ENCODE measurements at regions not wholly inside any gene's neighbourhood (a gene's known extent, or its start where the extent isn't known, plus 50 kb on each side); places are given as distances from the start of the nearest gene placed in this dataset.

DNA sequence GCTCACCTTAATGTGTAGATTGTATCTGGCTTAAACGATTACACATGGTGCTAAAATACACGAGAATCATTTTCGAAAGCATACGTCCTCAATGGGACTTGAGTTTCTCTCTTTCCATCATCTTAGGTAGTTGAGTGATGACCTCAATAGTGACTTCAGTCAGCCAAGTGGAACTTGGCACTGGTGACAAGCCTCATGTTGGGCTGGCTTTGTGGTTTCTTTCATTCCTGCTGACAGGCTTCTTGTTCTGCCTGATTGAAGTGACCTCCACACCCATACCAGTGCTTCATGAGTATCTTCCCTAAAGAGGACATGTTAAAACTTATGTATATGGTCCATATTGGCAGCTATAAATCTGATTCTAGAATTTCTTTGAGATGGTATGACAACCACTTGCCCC lies 159.1 kb upstream of the WDR1 start:
- Histone ChIP-seq H3K4me1 (no peaks in the 10 kb centered on the region), H3K4me3 (no peak overlapping the region), H3K36me3 (no peaks in the 10 kb centered on the region), H3K27me3 (no peaks in the 10 kb centered on the region), H3K27ac (no peak overlapping the region), H3K9me3 (no peaks in the 10 kb centered on the region)
- TF ChIP-seq EP300 (IDR thresholded peaks at IDR 0.05): no peak
- 91% methylated on average over 4 of the region's 4 CpGs for WGBS
- no peak for DNase-seq (ENCODE audit: low spot score in 2 of 2)

DNA sequence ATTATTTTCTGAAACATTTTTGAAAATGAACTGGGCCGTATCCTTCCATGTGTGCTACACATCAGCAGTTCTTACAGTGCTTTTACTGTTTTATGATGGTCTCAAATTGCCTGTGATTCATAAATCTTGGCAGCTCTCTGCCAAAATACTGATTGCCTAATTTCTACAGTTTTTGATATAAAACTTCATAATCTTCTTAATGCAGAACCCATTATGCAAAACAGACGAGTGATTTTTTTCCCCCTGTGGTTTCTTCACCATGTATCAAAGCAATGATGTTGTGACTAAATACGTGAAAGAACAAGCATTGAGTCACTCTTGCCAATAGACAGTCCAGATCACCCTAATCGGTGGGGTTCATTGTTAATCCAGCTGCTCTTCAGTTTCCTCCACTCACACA lies 156.4 kb upstream of the WDR1 start:
- Histone ChIP-seq H3K27ac (no peak overlapping the region), H3K27me3 (no peaks in the 10 kb centered on the region), H3K36me3 (no peaks in the 10 kb centered on the region), H3K4me1 (no peaks in the 10 kb centered on the region), H3K4me3 (no peak overlapping the region), H3K9me3 (no peaks in the 10 kb centered on the region)
- TF ChIP-seq, protein P1, sequence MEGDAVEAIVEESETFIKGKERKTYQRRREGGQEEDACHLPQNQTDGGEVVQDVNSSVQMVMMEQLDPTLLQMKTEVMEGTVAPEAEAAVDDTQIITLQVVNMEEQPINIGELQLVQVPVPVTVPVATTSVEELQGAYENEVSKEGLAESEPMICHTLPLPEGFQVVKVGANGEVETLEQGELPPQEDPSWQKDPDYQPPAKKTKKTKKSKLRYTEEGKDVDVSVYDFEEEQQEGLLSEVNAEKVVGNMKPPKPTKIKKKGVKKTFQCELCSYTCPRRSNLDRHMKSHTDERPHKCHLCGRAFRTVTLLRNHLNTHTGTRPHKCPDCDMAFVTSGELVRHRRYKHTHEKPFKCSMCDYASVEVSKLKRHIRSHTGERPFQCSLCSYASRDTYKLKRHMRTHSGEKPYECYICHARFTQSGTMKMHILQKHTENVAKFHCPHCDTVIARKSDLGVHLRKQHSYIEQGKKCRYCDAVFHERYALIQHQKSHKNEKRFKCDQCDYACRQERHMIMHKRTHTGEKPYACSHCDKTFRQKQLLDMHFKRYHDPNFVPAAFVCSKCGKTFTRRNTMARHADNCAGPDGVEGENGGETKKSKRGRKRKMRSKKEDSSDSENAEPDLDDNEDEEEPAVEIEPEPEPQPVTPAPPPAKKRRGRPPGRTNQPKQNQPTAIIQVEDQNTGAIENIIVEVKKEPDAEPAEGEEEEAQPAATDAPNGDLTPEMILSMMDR (IDR thresholded peaks at IDR 0.05): no peak
- TF ChIP-seq POLR2A (IDR thresholded peaks at IDR 0.05) (no peak), POLR2AphosphoS5 (IDR thresholded peaks at IDR 0.05) (no peak), EP300 (IDR thresholded peaks at IDR 0.05) (no peak)
- no peak for DNase-seq (ENCODE audit: low spot score in 2 of 2)
- WGBS: 43% methylated on average over 4 of the region's 4 CpGs

DNA sequence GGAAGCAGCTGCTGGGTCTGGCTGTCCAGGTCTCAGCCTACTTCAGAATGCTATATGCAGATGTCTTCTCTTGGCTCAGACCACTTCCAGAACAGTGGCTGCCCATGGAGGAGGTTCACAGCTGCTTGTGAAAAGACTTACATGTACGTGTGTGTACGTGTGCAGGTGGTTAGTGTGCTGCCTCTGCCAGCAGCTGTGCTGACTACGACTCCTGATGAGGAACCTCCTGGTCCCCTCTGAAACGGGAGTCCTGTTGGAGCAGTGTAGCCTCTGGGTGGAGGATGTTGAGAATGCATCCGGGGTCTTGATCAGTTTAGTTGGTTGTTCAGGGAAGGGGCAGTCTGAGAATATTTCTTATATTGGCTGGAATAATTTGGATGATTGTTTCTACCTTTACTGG lies 155.9 kb upstream of the WDR1 start:
- WGBS: 69% methylated on average over 2 of the region's 5 CpGs
- Histone ChIP-seq H3K4me1 (no peaks in the 10 kb centered on the region), H3K27me3 (no peaks in the 10 kb centered on the region), H3K36me3 (no peaks in the 10 kb centered on the region), H3K27ac (no peak overlapping the region), H3K4me3 (no peak overlapping the region), H3K9me3 (no peaks in the 10 kb centered on the region)
- TF ChIP-seq POLR2AphosphoS5 (IDR thresholded peaks at IDR 0.05) (no peak), POLR2A (IDR thresholded peaks at IDR 0.05) (no peak), EP300 (IDR thresholded peaks at IDR 0.05) (no peak)
- TF ChIP-seq, protein P1 (IDR thresholded peaks at IDR 0.05): no peak
- no peak for DNase-seq (ENCODE audit: low spot score in 2 of 2)

DNA sequence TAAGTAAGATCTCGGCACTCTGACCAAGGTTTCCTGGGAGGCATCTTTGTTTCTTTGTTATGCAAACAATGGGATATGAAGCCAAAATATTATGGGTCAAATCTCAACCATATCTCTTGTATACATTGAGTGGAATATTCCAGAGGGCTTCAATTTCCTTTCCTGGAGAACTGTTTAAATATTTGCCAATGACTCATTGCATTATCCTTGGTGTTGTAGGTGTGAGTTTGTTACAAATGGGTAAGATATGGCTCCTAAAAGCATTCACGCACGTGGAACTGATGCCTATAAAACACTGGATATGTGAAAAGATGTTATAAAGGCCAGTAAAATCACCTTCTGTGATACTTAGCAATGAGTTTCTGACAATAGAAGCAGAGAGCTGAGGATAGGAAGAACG lies 150.5 kb upstream of the WDR1 start:
- H3K4me3 ChIP-seq: no peak overlapping the region
- 83% methylated on average over 4 of the region's 4 CpGs for WGBS
- no peaks in the 10 kb centered on the region for H3K27me3 ChIP-seq
- TF ChIP-seq, protein P1 (IDR thresholded peaks at IDR 0.05): no peak
- TF ChIP-seq POLR2A (IDR thresholded peaks at IDR 0.05) (no peak), EP300 (IDR thresholded peaks at IDR 0.05) (no peak), POLR2AphosphoS5 (IDR thresholded peaks at IDR 0.05) (no peak)
- DNase-seq (ENCODE audit: low spot score in 2 of 2): no peak
- no peaks in the 10 kb centered on the region for H3K36me3 ChIP-seq
- H3K4me1 ChIP-seq: no peaks in the 10 kb centered on the region
- no peaks in the 10 kb centered on the region for H3K9me3 ChIP-seq
- H3K27ac ChIP-seq: no peak overlapping the region

DNA sequence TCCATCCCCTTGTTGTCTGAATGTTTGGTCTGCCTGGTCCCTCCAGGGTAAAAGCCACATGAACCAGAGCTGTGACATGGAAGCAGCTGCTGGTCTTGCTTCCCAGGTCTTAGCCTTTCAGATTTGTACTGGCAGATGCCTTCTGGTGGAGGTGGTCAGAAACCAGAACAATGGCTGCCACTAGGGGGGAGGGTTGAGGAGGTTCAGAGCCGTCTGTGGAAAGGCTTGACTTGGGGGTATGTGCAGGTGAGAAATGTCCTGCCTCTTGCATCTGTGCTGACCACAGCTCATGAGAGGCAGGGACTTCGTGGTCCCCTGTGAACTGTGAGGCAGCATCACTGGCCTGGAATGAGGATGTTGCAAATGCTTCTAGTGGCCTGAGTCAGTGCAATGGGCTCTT lies 144.2 kb upstream of the WDR1 start:
- DNase-seq (ENCODE audit: low spot score in 2 of 2): no peak
- Histone ChIP-seq H3K27me3 (no peaks in the 10 kb centered on the region), H3K9me3 (no peaks in the 10 kb centered on the region), H3K27ac (no peak overlapping the region), H3K4me3 (no peak overlapping the region), H3K4me1 (no peaks in the 10 kb centered on the region), H3K36me3 (no peaks in the 10 kb centered on the region)
- TF ChIP-seq POLR2AphosphoS5 (IDR thresholded peaks at IDR 0.05) (no peak), POLR2A (IDR thresholded peaks at IDR 0.05) (no peak), EP300 (IDR thresholded peaks at IDR 0.05) (no peak)
- TF ChIP-seq, protein P1 (IDR thresholded peaks at IDR 0.05): no peak
- 57% methylated on average over 2 of the region's 2 CpGs for WGBS

DNA sequence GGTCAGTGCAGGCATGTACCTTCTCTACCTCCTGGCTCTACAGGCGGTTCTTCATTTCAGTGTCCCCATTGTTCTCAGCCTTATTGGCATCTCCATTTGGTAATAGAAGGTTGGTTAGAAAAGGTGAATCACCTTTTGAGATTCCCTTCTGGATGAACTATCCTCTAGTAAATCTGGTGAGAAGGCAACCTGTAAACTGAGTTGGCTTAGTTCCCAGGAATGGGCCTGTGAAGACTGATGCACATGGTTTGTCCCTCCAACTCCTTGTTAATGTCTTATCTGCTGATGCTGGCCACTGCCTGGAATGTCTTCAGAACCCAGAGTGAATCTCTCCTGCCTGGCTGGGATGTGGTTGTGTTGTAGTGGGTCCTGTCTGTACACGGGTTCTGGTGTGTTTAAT lies 143.4 kb upstream of the WDR1 start:
- Histone ChIP-seq H3K27ac (no peak overlapping the region), H3K9me3 (no peaks in the 10 kb centered on the region), H3K27me3 (no peaks in the 10 kb centered on the region), H3K36me3 (no peaks in the 10 kb centered on the region), H3K4me1 (no peaks in the 10 kb centered on the region), H3K4me3 (no peak overlapping the region)
- TF ChIP-seq POLR2AphosphoS5 (IDR thresholded peaks at IDR 0.05) (no peak), POLR2A (IDR thresholded peaks at IDR 0.05) (no peak), EP300 (IDR thresholded peaks at IDR 0.05) (no peak)
- TF ChIP-seq, protein P1 (IDR thresholded peaks at IDR 0.05): no peak
- WGBS: 86% methylated on average over 2 of the region's 2 CpGs
- no peak for DNase-seq (ENCODE audit: low spot score in 2 of 2)
